Hematopoietic multipotent progenitor cell treated with erythropoietin and hydrocortisone succinate and interleukin-3 and kit ligand, for 15 days (in vitro differentiated cells): ENCODE measurements at regions not wholly inside any gene's neighbourhood (a gene's known extent, or its start where the extent isn't known, plus 50 kb on each side); places are given as distances from the start of the nearest gene placed in this dataset.
"Not testable (repeated sequence)": the region's sequence is repeated elsewhere in the genome, so short reads cannot be mapped to it uniquely, and the experiment has no call there.

ENCODE experiments used
- DNase-seq: peaks from one replicate; pipeline ENCODE4 v3.0.0-alpha.2; 2015; ENCODE audit warnings: low spot score

DNA sequence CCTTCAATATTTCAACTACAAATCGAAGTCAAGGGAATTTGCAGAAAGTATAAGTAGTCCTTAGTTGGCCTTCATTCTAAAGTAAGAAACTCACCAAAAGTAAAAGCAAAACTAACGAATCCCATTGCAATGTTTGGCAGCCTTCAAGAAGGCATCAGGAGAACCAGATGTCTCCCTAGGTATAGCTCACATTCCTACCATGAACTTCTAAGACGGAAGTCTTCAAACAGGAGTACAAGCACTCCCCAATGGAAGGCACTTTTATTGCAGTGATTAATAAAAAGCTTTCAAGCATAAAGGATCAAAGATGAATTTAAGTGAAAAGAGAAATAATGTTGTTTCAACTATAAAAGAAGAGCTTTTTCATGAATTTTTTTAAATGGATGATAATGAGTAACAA lies 236.0 kb upstream of the NR5A2 start:
- no peak for DNase-seq

DNA sequence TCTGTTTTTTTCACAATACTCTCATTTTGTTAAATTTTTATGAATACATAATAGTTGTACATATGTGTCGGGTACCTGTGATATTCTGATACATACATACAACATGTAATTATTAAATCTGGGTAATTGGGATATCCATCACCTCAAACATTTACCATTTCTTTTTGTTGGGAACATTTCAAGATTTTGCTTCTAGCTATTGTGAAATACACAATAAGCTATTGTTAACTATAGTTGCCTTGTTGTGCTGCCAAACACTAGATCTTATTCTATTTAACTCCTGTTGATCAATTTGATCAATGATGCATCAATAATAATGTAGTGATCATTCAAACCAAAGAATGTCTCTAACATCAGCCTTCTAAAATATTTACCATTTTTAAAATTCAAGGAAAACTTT lies 234.6 kb upstream of the NR5A2 start:
- DNase-seq, result no peak

DNA sequence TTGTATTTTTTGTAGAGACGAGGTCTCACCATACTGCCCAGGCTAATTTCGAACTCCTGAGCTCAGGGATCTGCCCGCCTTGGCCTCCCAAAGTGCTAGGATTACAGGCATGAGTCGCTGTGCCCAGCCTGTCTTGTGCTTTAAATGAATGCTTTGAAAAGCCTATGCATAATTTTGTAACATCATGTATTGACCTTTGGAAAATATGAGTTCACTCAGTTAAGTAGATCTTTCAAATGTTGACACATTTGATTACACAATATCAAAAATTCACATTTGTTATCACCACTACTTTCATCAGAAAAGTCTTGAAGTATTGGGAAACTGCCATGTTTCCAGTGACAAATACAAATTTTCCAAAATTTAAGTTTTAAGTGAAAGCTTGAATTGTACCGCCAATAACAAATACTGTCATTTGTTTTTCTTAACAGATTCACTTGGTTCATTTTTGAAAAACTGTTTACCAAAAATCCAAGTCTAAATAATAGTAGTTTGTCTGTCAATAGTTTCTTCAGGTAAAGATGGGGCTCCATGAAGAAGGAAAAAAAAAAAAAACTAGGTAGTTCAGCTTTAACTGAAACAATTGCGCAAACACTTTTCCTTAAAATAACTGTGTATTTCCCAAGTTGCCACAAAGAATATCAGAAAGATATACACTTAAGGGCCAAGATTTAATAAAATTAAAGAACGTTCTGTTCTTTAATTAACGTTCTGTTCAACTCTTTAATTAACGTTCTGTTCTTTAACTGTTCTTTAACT lies 233.2 kb upstream of the NR5A2 start:
- DNase-seq, result no peak

DNA sequence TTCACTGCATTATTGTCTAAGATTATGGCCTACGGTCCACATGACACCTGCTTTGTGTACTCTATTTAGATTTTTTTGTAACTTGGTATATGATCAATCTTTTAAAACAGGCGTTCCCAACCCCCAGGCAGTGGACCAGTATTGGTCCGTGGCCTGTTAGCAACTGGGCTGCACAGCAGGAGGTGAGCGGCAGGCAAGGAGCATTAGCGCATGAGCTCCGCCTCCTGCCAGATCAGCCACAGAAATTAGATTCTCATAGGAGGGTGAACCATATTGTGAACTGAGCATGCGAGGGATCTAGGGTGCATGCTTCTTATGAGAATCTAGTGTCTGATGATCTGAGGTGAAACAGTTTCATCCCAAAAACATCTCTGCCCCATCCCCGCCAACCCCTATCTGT lies 228.4 kb upstream of the NR5A2 start:
- DNase-seq, result no peak

DNA sequence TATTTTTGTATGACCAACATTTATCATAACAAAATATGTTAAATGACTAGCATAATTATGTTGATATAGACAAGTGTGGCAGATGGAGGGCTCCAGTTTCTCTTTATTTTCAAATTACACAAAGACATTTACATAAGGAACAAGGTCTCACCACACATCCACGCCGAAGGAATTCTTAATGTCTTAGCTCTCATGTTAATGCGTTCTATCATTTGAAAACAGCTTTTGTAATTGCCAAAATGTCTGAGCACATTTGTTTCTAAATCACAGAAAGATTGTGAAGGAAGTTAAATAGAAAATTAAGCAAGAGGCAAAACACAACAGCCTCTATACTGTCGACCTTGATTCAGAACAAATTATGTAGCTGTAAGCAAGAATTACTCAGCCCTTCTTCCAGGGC lies 223.0 kb upstream of the NR5A2 start:
- no peak for DNase-seq

DNA sequence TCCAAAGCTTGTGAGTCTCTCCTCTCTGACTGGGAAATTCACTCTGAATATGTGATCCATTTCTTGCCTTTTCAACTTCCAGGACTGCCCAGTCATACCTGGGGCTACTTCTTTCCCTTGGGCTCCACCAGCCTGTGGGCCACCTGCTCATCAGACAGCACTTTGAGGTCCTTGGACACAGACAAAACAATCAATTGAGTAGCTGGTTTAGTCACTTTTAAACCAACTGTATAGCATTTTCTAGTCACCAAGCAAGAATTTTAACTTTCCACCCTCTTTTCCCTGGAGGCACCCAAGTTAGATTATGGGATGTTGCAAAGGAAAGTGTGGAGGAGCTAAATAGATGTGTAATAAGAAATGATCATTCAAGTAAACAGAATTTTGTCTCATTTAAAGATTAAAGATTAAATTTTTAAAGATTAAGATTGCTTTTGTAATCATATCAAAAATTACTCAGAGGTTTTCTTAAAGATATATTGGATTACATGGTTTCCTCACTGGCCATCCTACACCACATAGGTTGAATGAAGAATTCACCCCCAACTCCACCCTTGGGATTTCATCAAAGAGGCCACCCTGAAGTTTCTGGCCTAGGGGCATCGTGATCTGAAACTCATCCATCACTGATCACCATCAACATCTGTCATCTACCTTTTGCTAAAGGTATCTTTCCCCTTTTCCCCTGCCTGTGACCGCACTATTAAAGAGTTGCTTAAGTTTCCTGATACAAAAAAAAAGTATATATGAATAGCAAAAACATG lies 219.2 kb upstream of the NR5A2 start:
- no peak for DNase-seq

DNA sequence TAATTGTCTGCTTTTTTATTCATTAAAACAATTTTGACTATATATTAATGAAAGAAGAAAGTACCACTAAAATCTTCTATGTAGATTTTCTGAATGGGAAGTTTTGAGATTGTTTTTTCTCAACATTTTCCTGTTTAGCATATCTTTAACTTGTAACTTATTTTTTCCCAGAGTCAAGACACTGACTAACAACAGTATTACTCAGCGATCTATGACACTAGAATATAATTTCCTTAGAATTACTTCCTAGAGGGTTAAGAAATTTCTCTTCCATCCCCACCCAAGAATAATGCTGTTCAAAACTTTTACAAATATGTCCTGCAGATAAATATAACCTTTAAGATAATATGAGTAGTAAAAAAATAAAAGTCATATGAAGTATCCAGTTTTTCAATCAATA lies 218.2 kb upstream of the NR5A2 start:
- DNase-seq, result no peak

DNA sequence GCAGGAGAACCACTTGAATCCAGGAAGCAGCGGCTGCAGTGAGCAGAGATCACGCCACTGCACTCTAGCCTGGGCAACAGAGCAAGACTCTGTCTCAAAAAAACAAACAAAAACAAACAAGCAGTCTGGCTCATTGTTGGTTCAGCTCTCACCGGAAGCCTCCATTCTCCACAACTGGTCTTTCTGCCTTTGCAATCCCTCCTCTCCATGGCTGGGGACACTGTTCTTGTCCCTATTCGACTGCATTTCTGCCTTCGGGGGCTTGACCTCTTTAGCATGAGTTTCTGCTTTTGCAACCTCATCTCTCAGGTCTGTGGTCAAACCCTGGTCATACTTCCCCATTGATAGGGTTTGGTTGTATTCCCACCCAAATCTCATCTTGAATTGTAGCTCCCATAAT lies 216.3 kb upstream of the NR5A2 start:
- DNase-seq, result no peak

DNA sequence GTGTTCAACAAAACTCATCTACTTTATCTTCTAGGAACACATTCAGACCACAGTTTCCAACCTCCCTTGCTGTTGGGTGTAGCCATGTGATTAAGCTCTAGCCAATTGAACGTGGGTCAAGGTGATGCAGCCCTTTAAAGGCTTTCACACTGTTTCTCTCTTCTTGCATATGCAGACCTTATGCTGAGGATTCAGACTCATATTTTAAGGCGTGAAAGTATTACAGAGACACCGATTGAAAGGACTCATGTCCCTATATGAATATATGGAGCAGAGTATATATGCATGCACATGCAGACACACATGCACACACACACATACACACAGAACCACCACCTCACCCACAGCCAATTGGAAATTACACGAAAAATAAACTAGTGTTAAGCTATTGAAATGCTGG lies 214.3 kb upstream of the NR5A2 start:
- DNase-seq, result no peak

DNA sequence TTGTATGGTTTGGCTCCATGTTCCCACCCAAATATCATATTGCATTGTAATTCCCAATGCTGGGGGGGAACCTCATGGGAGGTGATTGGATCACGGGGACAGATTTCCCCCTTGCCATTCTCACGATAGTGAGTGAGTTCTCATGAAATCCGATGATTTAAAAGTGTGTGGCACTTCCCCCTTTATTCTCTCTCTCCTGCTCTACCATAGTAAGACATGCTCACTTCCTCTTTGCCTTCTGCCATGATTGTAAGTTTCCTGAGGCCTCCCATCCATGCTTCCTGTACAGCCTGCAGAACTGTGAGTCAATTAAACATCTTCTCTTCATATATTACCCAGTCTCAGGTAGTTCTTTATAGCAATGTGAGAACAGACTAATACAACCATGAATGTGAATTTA lies 211.6 kb upstream of the NR5A2 start:
- DNase-seq, result no peak

DNA sequence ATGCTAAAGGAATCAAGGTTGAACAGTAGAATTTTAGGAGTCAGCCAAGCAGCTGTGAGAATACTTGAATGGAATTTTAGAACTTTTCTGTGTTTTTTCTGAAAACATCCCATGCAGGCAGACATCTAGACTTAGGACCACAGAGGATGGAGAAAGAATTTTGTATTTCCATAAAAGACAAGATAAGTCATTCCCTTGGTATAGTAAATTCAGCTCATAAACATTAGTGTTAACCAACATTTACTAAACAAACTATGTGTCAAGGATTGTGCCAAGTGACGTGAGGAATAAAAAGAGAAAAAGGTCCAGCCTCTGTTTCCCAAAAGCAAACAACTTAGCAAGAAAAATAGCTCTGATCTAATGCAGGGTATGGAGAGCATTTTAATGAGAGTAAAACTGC lies 210.2 kb upstream of the NR5A2 start:
- DNase-seq, result no peak

DNA sequence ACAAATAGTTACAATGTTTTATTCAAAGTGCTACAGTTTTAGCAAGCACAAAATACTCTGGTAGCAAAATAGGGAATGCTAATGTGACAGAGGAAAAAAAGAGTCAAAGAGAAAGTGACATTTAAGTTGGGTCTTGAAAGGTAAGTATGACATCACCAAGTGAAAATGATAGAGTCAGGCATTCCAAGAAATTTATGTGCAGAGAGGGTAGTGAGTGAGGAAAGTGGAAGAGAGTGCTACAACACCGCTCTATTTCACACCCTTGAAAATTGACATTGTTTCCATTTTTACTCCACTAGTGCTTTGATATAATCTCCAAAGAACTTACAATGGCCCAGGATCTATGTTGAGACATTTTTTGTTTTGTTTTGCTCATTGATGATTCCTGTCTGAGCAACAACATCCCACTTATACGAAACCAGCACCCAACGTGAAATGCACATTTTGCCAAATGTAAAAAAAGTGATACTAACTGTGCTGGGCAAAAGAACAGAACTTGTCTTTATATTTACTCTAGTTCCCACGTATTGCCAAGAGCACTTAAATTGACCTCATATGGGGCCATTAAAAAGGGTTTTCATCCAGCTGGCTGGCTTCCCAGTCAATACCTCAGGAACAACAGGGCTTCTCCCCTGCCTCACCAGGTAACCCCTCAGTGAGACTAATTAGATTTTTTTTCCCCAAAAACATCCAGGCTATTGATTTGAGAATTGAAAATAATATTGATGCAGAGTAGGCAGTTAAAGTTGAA lies 206.3 kb upstream of the NR5A2 start:
- DNase-seq, result no peak

DNA sequence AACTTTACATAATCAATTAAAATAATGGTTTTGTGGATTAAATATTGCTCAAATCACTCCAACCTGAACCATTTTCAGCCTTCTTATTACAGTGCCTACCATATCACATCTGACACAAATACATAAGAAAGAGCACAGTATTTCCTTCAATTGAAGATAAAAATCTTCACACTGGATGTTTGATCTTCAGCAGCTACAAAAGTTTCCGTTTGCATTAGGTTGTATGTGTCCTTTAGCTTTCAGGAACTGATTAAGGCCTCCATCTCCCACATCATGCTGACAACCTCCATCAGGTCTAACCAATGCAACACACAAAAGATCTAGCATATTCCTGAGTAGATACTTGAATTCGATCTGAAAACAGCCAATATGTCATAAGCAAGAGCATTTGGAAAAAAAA lies 195.1 kb upstream of the NR5A2 start:
- no peak for DNase-seq

DNA sequence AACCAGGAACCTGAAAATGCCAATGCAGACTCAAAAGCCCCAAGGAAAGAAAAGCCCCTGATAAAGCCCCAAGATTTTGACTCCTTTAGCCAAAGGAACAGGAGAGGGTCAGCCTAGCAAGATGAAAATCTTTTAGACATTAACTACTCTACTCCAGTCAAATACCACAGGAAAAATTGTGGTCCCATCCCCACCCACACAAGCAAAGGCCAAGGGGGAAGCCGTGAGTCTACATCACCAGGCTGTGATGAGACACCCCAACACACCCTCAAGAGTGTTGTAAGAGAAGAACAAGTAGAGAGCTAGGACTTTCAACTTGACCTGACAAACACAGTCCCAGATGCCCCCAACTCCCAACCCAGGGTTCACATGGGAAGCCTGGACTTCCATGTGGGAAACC lies 192.8 kb upstream of the NR5A2 start:
- no peak for DNase-seq

DNA sequence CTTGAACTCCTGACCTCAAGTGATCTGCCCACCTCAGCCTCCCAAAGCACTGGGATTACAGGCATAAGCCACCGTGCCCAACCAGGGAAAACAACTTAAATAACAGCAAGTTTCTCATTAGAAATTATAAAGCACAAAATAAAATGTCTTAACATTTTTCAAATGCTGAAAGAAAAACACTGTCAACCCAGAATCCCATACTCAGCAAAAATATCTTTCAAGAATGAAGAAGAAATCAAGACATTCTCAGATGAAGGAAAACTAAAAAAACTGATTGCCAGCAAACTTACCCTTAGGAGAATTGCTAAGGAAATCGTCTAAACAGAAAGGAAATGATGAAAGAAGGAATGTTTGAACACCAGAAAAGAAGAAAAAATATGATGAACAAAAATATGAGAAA lies 191.1 kb upstream of the NR5A2 start:
- DNase-seq, result no peak

DNA sequence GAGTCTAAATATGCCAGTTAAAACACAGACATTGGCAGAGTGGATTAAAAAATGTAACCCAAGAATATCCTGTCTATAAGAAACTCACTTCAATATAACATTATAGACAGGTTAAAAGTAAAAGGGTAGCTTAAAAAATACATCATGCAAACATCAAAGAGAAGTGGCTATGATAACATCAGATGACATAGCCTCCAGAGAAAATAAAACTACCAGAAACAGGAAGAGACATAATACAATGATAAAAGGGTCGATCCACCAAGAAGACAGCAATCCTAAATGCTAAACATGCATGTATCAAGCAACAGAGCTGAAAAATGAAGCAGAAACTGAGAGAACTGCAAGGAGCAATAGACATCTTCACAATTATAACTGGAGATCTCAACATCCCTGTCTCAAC lies 190.2 kb upstream of the NR5A2 start:
- DNase-seq, result no peak

DNA sequence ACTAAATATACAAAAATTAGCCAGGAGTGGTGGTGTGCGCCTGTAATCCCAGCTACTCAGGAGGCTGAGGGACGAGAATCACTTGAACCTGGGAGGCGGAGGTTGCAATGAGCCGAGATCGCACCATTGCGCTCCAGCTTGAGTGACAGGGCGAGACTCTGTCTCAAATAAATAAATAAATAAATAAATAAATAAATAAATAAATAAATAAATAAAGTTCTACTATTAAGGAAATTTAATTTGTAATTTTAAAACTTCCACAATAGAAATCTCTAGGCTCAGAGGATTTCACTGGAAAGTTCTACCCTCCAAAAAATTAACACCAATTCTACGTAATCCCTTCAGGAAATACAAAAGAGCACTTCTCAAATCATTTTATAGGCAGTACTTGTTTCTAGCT lies 187.9 kb upstream of the NR5A2 start:
- DNase-seq, result not testable (repeated sequence)

DNA sequence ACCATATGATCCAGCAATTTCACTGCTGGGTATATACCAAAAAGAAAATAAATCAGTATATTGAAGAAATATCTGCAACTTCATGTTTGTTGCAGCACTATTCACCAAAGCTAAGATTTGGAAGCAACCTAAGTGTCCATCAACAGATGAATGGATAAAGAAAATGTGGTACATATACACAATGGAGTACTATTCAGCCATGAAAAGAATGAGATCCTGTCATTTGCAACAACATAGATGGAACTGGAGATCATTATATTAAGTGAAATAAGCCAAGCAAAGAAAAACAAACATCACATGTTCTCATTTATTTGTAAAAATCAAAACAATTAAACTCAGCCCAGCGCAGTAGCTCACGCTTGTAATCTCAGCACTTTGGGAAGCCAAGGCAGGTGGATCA lies 184.4 kb upstream of the NR5A2 start:
- DNase-seq, result not testable (repeated sequence)

DNA sequence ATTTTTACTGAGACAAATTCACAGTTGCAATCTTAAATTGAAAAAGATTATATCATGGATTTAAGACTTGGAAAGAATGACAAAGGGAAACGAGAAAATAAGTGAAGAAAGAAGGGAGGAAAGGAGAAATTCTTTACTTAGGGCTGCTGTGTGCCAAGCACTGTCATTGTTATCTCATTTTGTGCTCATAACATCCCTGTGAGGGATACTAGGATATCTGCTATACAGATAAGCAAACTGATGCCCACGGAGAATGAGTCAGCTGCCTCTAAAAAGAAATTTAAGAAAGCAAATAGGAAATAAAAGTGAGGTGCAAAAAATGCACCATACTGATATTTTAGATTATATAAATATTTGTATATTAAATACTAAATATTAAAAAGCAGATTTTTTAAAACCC lies 183.6 kb upstream of the NR5A2 start:
- no peak for DNase-seq

DNA sequence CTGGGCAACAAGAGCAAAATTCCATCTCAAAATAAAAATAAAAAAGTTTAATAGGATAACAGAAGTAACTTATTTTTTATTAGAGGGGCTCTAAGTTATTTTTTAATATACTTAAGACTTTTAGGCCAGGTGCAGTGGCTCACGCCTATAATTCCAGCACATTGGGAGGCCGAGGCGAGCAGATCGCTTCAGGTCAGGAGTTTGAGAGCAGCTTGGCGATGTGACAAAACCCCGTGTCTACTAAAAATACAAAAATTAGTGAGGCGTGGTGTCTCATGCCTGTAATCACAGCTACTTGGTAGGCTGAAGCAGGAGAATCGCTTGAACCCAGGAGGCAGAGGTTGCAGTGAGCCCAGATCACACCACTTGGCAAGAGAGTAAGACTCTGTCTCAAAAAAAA lies 180.5 kb upstream of the NR5A2 start:
- DNase-seq, result no peak

DNA sequence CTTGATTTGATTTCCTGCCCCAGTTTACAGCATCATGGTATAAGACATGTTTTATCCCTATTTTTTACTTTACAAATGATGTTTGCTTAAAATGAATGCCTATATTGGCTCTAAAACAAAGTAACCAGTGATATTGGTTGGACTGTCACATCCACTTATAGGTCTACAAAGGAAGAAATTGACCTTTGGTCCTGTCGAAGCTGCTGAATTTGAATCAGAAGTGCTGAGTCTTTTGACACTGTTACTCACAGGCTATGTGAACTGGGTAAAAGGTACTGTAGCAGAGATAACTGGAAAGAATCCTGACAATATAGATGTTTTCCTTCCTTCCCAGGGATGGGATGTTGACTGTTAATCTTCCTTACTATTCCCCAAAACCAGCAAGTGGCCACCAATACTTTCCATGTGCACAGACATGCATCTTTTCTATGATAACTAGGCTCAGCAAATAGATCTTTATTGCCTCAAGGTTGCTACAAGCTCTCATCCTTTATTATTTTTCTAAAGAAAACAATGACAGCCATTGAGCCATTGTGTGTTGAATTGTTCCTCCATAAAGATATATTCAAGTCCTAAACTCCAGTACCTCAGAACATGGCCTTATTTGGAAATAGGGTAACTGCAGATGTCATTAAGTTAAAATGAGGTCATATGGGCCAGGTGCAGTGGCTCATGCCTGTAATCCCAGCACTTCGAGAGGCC lies 175.9 kb upstream of the NR5A2 start:
- no peak for DNase-seq

DNA sequence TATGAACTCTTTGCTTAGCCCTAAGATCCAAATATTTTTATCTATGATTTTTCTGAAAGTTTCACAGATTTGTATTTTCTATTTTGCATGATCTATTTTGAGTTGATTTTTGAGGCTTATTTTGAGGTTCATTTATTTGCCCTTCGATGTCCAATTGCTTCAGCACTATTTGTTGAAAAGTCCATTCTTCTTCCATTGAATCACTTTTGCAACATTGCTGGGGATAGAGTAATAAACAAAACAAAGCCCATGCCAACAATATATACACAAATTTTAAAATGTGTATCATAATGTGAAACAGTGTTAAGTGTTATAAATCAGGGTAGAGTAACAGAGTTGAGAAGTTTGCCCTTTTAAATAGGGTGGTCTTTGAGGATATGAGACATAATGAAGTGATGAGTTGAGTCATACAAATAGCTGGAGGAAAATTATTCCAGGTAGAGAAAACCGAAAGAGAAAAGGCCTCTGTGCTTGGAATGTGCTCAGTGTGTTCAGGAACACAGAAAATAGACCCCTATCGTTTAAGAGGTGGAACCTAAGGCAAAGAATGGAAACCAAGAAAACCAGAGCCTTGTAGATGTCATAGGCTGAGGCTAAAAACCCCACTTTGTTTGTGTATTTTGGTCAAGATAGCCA lies 172.7 kb upstream of the NR5A2 start:
- no peak for DNase-seq
